SU-DHL-6 (cell line): ENCODE measurements at regions not wholly inside any gene's neighbourhood (a gene's known extent, or its start where the extent isn't known, plus 50 kb on each side); places are given as distances from the start of the nearest gene placed in this dataset.

Experiments used
- EZH2phosphoT487 ChIP-seq: fragments of 200-600 bp; sonication (generic), shearing (Covaris generic); conservative IDR thresholded peaks from 2 replicates; pipeline ENCODE4 v1.6.1; 2018; ENCODE audit warnings: mild to moderate bottlenecking, antibody characterized with exemption, low read length, moderate library complexity, mixed read lengths
- TF ChIP-seq, protein P1 (sequence below): fragments of 200-600 bp; sonication (generic); IDR thresholded peaks from one replicate; pipeline ENCODE4 v1.5.1; 2017; ENCODE audit warnings: antibody characterized with exemption, mild to moderate bottlenecking, low read length, moderate library complexity; ENCODE audit not compliant: insufficient read depth, poor library complexity, severe bottlenecking

DNA sequence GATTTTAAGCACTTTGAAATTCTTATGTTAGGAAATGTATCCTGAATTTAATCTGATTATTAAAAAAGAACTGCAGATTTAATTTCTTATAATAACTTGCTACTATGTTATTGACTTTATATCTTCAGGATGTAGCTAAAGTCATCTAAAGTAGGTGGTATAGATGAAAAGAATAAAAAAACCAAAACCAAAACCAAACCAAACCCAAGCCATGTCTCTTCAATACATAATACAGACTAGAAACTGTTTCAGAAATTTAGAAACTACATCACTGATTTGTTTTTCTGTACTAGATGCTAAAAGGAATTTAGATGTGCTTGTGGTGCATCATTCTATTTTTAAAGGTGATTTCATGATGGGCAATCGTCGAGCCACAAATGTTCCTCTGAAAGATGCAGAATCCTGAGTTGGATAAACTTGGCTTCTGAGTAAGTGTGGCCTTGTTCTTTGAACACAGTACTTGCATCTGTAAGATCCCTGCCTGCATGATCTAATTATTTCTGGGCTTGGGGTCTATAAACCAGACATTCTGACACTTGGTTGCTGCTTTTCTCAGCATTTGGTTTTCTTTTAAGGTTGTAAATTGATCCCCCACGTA, 287.1 kb upstream of the SUCLG2 start:
- TF ChIP-seq, protein P1, sequence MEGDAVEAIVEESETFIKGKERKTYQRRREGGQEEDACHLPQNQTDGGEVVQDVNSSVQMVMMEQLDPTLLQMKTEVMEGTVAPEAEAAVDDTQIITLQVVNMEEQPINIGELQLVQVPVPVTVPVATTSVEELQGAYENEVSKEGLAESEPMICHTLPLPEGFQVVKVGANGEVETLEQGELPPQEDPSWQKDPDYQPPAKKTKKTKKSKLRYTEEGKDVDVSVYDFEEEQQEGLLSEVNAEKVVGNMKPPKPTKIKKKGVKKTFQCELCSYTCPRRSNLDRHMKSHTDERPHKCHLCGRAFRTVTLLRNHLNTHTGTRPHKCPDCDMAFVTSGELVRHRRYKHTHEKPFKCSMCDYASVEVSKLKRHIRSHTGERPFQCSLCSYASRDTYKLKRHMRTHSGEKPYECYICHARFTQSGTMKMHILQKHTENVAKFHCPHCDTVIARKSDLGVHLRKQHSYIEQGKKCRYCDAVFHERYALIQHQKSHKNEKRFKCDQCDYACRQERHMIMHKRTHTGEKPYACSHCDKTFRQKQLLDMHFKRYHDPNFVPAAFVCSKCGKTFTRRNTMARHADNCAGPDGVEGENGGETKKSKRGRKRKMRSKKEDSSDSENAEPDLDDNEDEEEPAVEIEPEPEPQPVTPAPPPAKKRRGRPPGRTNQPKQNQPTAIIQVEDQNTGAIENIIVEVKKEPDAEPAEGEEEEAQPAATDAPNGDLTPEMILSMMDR = no peak
- TF ChIP-seq EZH2phosphoT487 = no peak
